ENCODE measurements at regions not wholly inside any gene's neighbourhood (a gene's known extent, or its start where the extent isn't known, plus 50 kb on each side); places are given as distances from the start of the nearest gene placed in this dataset.

GRCh38 chr13:22226086-22226485 is 555.2 kb downstream of the FGF9 start:
- no peak for DNase-seq (ENCODE audit: low spot score)

GRCh38 chr13:22227895-22228294 is 557.0 kb downstream of the FGF9 start:
- no peak for DNase-seq (ENCODE audit: low spot score)

DNA sequence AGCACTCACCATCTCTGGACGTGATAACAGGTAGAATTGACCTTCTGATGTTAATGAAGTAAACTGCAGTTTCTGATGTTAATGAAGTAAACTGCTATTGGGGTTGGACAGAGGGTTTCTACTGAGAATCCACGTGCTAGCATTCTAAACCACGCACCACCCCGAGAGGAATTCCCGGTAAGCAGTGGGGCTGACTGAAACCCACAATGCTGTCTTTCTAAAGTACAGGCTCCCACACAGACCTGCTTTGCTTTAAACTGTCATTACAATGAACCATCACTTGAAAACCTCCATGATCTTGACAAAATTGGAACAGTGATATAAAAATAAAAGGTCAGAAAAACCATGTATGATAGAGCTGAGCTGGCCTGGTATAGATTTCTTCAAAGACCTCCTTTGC is 559.0 kb downstream of the FGF9 start:
- no peak for DNase-seq (ENCODE audit: low spot score)

DNA sequence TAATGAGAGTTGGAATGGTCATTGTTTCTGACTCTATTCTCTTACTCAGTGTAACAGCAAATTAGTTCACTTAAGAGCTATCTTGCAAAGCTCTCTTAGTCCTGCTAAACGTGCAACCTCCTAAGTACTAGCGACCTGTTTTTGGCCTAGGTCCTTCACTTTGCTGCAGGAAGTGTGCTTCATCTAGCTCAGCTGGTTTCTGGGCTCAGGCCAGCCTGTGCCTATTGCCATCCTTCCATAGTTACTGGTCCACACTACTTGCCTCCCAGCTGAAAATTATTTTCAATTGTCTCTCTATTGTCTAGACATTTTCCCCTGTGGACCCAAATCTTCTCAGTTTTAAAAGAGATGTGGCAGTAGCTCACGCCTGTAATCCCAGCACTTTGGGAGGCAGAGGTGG is 561.3 kb downstream of the FGF9 start:
- no peak for DNase-seq (ENCODE audit: low spot score)

GRCh38 chr13:22235285-22235949 is 564.5 kb downstream of the FGF9 start:
- DNase-seq (ENCODE audit: low spot score) = peak; percentile 2

DNA sequence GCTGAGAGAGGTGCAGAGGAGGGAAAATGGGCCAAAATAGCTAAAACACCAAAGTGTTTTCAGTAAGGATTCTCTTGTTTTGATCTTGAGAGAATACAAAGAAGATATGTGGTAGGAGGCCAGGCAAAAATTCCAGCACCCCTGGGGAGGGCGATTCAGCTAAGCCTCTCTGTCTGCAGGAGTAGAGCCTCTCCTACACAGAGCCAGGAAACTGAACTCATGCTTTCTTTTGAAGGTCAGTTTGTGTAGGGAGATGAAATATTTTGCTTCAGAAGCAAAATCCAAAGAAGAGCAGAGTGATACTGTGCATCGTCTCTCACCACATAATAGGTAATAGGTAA is 565.0 kb downstream of the FGF9 start:
- no peak for DNase-seq (ENCODE audit: low spot score)

GRCh38 chr13:22238269-22238668 is 567.4 kb downstream of the FGF9 start:
- no peak for DNase-seq (ENCODE audit: low spot score)

GRCh38 chr13:22240716-22241115 is 569.8 kb downstream of the FGF9 start:
- no peak for DNase-seq (ENCODE audit: low spot score)

DNA sequence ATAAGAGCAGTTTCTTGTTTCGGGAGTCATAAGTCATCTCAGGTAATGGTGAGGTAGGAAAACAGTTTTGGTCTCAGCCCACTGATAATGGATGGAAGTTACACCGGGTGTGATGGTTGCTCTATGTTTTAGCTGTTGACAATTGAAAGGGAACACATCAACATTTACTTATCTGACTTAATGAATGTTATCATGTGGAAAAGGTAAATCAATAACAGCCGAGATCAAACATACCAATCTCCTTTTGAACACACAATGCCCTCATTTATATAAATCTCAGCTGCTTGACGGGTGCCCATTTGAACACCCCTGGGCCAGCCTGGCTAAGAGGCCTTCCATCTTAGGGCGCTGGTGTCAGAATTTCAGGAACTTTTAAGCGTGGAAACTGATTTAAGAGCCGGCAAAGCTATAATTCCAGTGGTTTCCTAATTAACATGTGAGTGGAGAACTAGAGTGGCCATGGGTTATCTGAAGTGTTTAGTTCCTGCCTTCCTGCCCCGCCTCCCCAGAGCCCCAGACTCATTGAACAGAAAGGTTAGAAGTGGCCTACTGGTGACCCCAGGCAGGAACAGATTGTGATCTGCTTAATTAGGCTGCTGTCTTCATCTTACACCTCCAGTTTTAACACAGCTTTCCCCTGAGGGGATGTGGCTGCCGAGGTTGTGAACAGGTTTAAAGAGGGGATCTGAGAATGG is 572.7 kb downstream of the FGF9 start:
- no peak for DNase-seq (ENCODE audit: low spot score)

- no peak for DNase-seq (ENCODE audit: low spot score)
These were observed 581.5 kb downstream of the FGF9 start for GRCh38 chr13:22252281-22252830.

DNA sequence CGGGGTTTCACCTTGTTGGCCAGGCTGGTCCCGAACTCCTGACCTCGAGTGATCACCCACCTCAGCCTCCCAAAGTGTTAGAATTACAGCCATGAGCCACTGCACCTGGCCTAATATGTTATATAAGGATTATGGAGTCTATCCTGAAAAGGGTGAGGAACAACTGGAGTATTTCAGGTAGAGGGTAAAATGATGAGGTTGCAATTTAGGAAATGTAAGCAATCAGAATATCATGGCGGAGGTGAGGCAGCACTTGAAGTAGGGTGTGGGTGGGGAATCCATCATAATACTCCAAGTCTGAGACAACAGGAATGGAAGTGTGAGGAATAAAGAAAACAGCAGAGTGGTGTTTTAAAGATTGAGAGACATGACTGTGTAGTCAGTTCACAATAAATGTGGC is 582.2 kb downstream of the FGF9 start:
- DNase-seq (ENCODE audit: low spot score) = no peak

DNA sequence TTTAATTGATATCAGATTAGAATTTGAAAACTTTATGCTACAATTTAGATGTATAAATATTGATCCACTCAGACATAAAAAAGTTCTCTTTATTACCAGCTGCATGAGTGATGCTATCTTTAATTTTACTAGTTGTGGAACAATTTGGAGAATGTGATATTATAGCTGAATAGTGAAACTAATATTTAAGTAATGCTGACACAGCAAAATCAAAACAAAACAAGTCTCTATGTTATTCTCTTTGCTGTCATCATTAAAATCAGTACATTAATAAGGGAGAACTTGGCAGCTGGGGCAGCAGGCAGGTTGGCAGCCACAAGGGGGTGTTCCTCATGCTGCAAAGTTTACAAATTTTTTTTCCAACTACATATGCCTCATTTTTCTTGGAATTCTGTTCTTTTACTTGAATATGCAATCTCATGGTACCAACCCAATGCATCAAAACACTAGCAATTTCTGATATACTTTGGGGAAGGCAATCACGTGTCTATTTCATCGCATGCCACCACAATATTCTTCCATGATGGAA is 585.3 kb downstream of the FGF9 start:
- DNase-seq (ENCODE audit: low spot score) = no peak

DNA sequence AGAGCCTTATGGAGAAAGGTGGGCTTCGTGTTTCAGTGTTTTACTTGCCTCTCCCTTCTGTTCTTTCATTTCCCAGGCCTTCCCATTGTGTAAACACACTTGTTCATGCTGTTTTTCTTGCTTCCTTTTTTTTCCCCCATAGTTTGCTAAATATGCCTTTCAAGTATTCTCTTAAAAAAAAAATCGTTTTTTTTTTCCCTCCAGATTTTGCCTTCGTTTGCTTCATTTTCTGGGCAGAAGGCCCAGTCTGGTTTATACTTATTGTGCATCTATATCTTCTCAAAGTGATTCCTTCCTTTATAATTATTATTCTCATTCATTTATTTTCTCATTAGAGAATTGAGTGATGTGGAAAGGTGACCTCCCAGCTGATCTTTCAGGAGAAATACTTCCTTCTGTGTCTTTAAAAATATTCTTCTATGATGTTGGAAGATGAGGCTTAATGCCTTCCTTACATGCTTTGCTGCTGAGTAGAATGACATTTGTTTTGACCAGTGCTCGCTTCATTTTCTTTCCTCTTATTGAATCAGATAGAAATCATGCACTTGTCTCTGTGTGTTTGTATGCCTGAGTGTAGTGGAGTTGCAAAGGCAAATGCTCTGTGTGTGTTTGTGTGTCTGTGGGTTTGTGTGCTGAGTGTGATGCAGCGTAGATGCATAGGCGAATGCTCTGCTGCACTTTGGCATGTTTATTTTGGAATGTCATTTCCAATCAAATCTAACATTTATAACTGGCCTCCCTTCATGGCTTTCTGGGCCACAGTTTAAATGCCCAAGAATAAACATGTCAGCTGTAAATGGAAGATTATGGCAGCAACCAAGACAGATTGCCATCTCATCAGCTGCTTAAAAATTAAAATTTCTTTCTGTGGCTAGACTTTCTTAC is 591.4 kb downstream of the FGF9 start:
- no peak for DNase-seq (ENCODE audit: low spot score)

GRCh38 chr13:22263185-22263584 is 592.3 kb downstream of the FGF9 start:
- DNase-seq (ENCODE audit: low spot score) = no peak

DNA sequence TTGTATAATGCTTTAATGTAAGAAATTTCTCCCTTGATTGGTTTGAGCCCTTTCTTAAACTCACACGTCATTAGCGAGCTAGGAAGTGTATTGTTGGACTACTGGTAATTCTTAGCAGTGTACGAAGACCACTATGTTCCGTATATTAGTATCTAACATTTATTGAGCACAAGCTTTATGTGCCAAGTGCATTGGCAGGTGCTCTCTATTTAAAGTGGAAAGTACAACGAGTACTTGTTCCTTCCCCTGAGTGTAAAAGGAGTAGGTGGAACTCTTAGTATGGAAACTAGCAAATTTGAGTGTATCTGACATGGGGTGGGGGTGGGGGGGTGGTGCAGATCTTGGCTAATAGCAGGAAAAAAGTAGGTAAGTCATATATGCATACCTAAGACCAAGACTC is 594.7 kb downstream of the FGF9 start:
- DNase-seq (ENCODE audit: low spot score) = no peak

- DNase-seq (ENCODE audit: low spot score) = no peak
These were observed 600.0 kb downstream of the FGF9 start for GRCh38 chr13:22270881-22271280.

DNA sequence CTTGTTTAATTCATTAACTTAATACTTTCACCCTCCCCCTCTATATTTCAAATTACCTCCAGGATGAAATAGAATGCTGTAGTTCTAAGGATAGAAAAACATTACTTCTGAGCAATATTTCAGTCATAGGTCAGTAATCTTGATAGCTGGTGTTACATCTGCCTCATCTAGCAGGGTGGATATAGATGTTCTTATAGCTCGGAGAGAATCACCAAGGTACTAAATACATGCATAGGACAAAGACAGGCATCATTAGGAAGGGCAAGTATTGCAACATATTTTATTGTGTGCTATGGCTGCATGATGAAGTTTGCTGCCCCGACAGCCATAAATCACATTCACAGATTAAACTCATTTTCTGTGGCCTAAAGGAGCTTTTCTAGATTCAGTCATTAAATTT is 601.0 kb downstream of the FGF9 start:
- DNase-seq (ENCODE audit: low spot score) = no peak

DNA sequence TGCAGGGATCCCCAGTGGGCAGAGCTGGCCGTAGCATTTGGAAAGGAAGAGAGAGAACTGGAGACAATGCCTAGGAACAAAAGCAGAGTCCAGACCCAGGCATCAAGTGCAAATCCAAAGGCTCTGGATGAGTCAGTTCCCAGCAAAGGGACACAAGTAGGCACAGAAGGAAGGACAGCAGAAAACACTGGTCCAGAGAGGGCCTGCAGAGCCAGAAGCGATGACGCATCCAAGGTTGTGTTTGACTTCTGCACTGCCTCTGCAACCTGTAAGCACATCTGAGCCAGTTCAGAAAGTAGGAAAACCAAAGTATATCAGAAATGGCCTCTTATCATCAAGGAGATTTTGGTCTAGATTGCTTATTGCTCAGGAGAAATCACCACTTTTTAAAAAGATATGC is 604.5 kb downstream of the FGF9 start:
- no peak for DNase-seq (ENCODE audit: low spot score)

- no peak for DNase-seq (ENCODE audit: low spot score)
These were observed 605.7 kb downstream of the FGF9 start for GRCh38 chr13:22276616-22277015.

DNA sequence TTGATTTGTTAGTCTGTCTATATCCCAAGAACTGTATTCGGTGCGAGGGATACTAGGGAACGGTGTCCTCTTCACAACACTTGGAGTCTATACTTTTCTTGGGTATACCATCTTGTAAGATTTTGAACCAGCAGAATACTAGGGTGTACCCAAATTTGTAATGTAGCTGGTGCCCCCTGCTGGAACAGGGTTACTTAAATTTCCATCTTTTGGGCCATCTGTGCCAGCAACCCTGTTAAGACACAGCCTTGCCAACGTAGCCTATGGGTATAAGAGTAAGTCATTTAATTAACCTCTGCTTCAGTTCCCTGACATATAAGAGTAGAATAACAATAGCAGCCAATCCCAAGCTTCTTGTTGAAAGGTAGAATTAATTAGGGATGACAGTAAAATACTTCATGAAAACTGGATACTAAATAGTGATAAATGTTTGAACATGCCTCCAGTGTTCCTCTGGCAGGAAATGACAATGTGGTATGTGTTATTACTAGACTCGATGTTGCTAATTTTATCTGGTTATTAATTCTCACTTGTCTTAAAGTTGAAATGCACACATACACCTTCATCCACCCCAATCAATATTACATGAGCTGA is 607.6 kb downstream of the FGF9 start:
- no peak for DNase-seq (ENCODE audit: low spot score)

DNA sequence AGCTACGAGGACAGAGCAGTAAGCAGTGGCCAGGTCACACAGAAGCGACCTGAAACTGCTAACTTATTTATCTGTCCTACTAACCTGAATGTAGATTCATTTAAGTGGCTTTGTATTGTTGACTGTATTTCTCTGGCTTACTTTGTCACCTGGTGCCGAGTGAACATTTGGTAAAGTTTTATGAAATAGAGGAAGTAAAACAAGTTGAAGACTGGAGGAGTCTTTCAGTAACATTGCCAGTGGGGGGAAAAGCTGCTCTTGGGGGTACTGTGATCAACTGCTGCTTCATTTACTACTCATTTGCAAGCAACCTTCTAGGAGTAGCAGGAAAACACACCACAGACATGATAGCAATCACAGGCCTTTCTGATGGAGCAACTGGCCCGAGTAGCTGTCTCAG is 615.0 kb downstream of the FGF9 start:
- DNase-seq (ENCODE audit: low spot score) = no peak

GRCh38 chr13:22286338-22286737 is 615.5 kb downstream of the FGF9 start:
- no peak for DNase-seq (ENCODE audit: low spot score)

Data from SK-N-DZ (cell line).